Keratinocyte (primary cell): ENCODE measurements at regions not wholly inside any gene's neighbourhood (a gene's known extent, or its start where the extent isn't known, plus 50 kb on each side); places are given as distances from the start of the nearest gene placed in this dataset.

ENCODE experiments used
- DNase-seq: peaks from one replicate; pipeline ENCODE4 v3.0.0-alpha.2; 2011; ENCODE audit warnings: low read depth, missing footprints, low spot score
- FAIRE-seq: peaks from 2 replicates; lab custom pipeline; 2011; peaks lifted over from hg19 to GRCh38; lab: Jason Lieb, UNC
- H2AFZ ChIP-seq: 2 replicates; pipeline ENCODE4 v1.6.0; 2012; ENCODE audit warnings: low read length, control low read depth, inconsistent platforms; ENCODE audit not compliant: control insufficient read depth
- H3K27ac ChIP-seq: 2 replicates; pipeline ENCODE4 v1.5.1; 2011; ENCODE audit warnings: low read length; ENCODE audit not compliant: control insufficient read depth, insufficient read depth
- H3K27me3 ChIP-seq: 3 replicates; pipeline ENCODE4 v1.6.0; 2011; ENCODE audit warnings: low read length; ENCODE audit not compliant: control insufficient read depth, insufficient read depth; ENCODE audit errors: extremely low read depth
- H3K36me3 ChIP-seq, 2 experiments: 2 replicates in 1 of 2; 3 replicates in 1 of 2; pipeline ENCODE4 v1.5.1; 2011; ENCODE audit warnings: low read length in 2 of 2, mild to moderate bottlenecking in 1 of 2; ENCODE audit not compliant: control insufficient read depth in 2 of 2, insufficient read depth in 2 of 2; ENCODE audit errors: extremely low read depth in 1 of 2
- H3K4me1 ChIP-seq: 3 replicates; pipeline ENCODE4 v1.5.1; 2011; ENCODE audit warnings: low read length; ENCODE audit not compliant: control insufficient read depth, insufficient read depth; ENCODE audit errors: extremely low read depth
- H3K4me2 ChIP-seq: 3 replicates; pipeline ENCODE4 v1.6.0; 2011; ENCODE audit warnings: low read depth, low read length; ENCODE audit not compliant: control insufficient read depth, insufficient read depth; ENCODE audit errors: extremely low read depth
- H3K4me3 ChIP-seq, 3 experiments: fragments of 200-600 bp in 1 of 3; sonication (generic) in 1 of 3; 2 replicates in 2 of 3; 3 replicates in 1 of 3; pipeline ENCODE4 v1.5.1; 2011 to 2016; ENCODE audit warnings: low read length in 3 of 3, mild to moderate bottlenecking in 3 of 3, control low read depth in 2 of 3, inconsistent platforms in 1 of 3, low read depth in 1 of 3, mixed read lengths in 1 of 3, mixed run types in 1 of 3, moderate library complexity in 1 of 3; ENCODE audit not compliant: control insufficient read depth in 2 of 3, insufficient read depth in 2 of 3; ENCODE audit errors: extremely low read depth in 1 of 3
- H3K79me2 ChIP-seq: 2 replicates; pipeline ENCODE4 v1.6.0; 2012; ENCODE audit warnings: low read length; ENCODE audit not compliant: control insufficient read depth, insufficient read depth
- H3K9ac ChIP-seq: 3 replicates; pipeline ENCODE4 v1.6.0; 2011; ENCODE audit warnings: low read length; ENCODE audit not compliant: control insufficient read depth, insufficient read depth; ENCODE audit errors: extremely low read depth
- H3K9me1 ChIP-seq: 3 replicates; pipeline ENCODE4 v1.6.0; 2011; ENCODE audit warnings: low read length; ENCODE audit not compliant: control insufficient read depth, insufficient read depth; ENCODE audit errors: extremely low read depth
- H3K9me3 ChIP-seq: 2 replicates; pipeline ENCODE4 v1.5.1; 2012; ENCODE audit warnings: low read depth, low read length; ENCODE audit not compliant: control insufficient read depth
- H4K20me1 ChIP-seq: 3 replicates; pipeline ENCODE4 v1.6.0; 2011; ENCODE audit warnings: low read length; ENCODE audit not compliant: control insufficient read depth, insufficient read depth; ENCODE audit errors: extremely low read depth
- CTCF ChIP-seq, 3 experiments: IDR thresholded peaks in 1 of 3; conservative IDR thresholded peaks in 1 of 3; optimal IDR thresholded peaks in 1 of 3; 2 replicates in 2 of 3; 3 replicates in 1 of 3; pipeline versions ENCODE3 to v1.5.1; 2011; ENCODE audit warnings: low read length in 3 of 3, mild to moderate bottlenecking in 3 of 3, moderate library complexity in 2 of 3, control low read depth in 1 of 3, inconsistent platforms in 1 of 3; ENCODE audit not compliant: insufficient read depth in 2 of 3; ENCODE audit errors: extremely low read depth in 1 of 3
- EZH2 ChIP-seq: IDR thresholded peaks from one replicate; pipeline ENCODE4 v1.6.1; 2012; ENCODE audit warnings: inconsistent platforms, mild to moderate bottlenecking, low read length, moderate library complexity
- dilution Hi-C: fragments of 300-500 bp; cut with MboI; formaldehyde crosslinking; loops from one replicate; pipeline ENCODE4 v1.7.0; 2020; ENCODE audit warnings: low sequenced_read_pairs; ENCODE audit not compliant: extremely low pct_ligation_motif_present

GRCh38 chr15:38622908-38623307, 58.3 kb upstream of the RASGRP1 start:
- Histone ChIP-seq H4K20me1 (no peaks in the 10 kb centered on the region), H3K79me2 (no peaks in the 10 kb centered on the region), H3K9me3 (no peaks in the 10 kb centered on the region), H3K4me2 (no peak overlapping the region), H3K4me1 (no peaks in the 10 kb centered on the region), H3K9me1 (no peaks in the 10 kb centered on the region), H3K36me3 (no peaks in the 10 kb centered on the region), H3K4me3 (no peak overlapping the region), H3K27ac (no peak overlapping the region), H2AFZ (no peak overlapping the region), H3K9ac (no peak overlapping the region), H3K27me3 (peaks cover 14% of the 10 kb centered on the region)
- DNase-seq (no peak), FAIRE-seq (no peak)
- TF ChIP-seq CTCF (optimal IDR thresholded peaks at IDR 0.05 in 1 of 3, IDR thresholded peaks at IDR 0.05 in 1 of 3, conservative IDR thresholded peaks at IDR 0.05 in 1 of 3; ENCODE audit: extremely low read depth in 1 of 3, insufficient read depth in 2 of 3, low read length in 3 of 3) (no peak), EZH2 (no peak)
- dilution Hi-C loops: no loop called here

GRCh38 chr15:38623744-38624143, 59.1 kb upstream of the RASGRP1 start:
- Histone ChIP-seq H3K27ac (no peak overlapping the region), H3K27me3 (peaks cover 11% of the 10 kb centered on the region), H2AFZ (no peak overlapping the region), H3K9me1 (no peaks in the 10 kb centered on the region), H3K79me2 (no peaks in the 10 kb centered on the region), H3K9me3 (no peaks in the 10 kb centered on the region), H3K9ac (no peak overlapping the region), H3K4me2 (no peak overlapping the region), H3K36me3 (no peaks in the 10 kb centered on the region), H3K4me1 (no peaks in the 10 kb centered on the region), H3K4me3 (no peak overlapping the region), H4K20me1 (no peaks in the 10 kb centered on the region)
- FAIRE-seq (no peak), DNase-seq (no peak)
- dilution Hi-C loops: no loop called here
- TF ChIP-seq EZH2 (no peak), CTCF (optimal IDR thresholded peaks at IDR 0.05 in 1 of 3, IDR thresholded peaks at IDR 0.05 in 1 of 3, conservative IDR thresholded peaks at IDR 0.05 in 1 of 3; ENCODE audit: extremely low read depth in 1 of 3, insufficient read depth in 2 of 3, low read length in 3 of 3) (no peak)
